IMR-90 (cell line): ENCODE measurements at regions not wholly inside any gene's neighbourhood (a gene's known extent, or its start where the extent isn't known, plus 50 kb on each side); places are given as distances from the start of the nearest gene placed in this dataset.
"Not testable (repeated sequence)": the region's sequence is repeated elsewhere in the genome, so short reads cannot be mapped to it uniquely, and the experiment has no call there.

Source experiments
- CEBPB ChIP-seq: IDR thresholded peaks from 2 replicates; pipeline ENCODE4 v1.6.1; 2012; ENCODE audit warnings: low read depth, low read length, improper control_type of control experiment
- CHD1 ChIP-seq: IDR thresholded peaks from 2 replicates; pipeline ENCODE4 v1.6.1; 2012; ENCODE audit warnings: low read depth, low read length, improper control_type of control experiment
- CTCF ChIP-seq: conservative IDR thresholded peaks from 2 replicates; pipeline ENCODE4 v1.5.1; 2012; ENCODE audit warnings: mild to moderate bottlenecking, low read depth, low read length, improper control_type of control experiment
- ELK1 ChIP-seq: fragments of 150-350 bp; IDR thresholded peaks from 2 replicates; pipeline ENCODE4 v1.6.1; 2016; ENCODE audit warnings: low read depth, mild to moderate bottlenecking, low read length, moderate library complexity, borderline replicate concordance
- FOS ChIP-seq: fragments of 150-350 bp; IDR thresholded peaks from 2 replicates; pipeline ENCODE4 v1.6.1; 2016; ENCODE audit warnings: low read depth, low read length
- MAZ ChIP-seq: IDR thresholded peaks from 2 replicates; pipeline ENCODE4 v1.6.1; 2012; ENCODE audit warnings: low read depth, mild to moderate bottlenecking, low read length, improper control_type of control experiment, moderate library complexity, borderline replicate concordance
- POLR2A ChIP-seq: IDR thresholded peaks from 2 replicates; pipeline ENCODE4 v1.6.1; 2012; ENCODE audit warnings: mild to moderate bottlenecking, low read depth, low read length
- RAD21 ChIP-seq: IDR thresholded peaks from 2 replicates; pipeline ENCODE4 v1.6.1; 2012; ENCODE audit warnings: low read length, improper control_type of control experiment
- RFX5 ChIP-seq: IDR thresholded peaks from 2 replicates; pipeline ENCODE4 v1.8.0; 2012; ENCODE audit warnings: low read depth, mild to moderate bottlenecking, low read length, moderate library complexity
- SMC3 ChIP-seq: fragments of 150-350 bp; IDR thresholded peaks from 2 replicates; pipeline ENCODE4 v1.6.1; 2016; ENCODE audit warnings: low read depth, mild to moderate bottlenecking, antibody characterized with exemption, low read length, moderate library complexity
- TF ChIP-seq, protein P1 (sequence below): fragments of 150-350 bp; IDR thresholded peaks from 2 replicates; pipeline ENCODE4 v1.6.1; 2017; ENCODE audit warnings: mild to moderate bottlenecking, antibody characterized with exemption, low read length, low read depth

GRCh38 chr17:62275290-62275689 is 105.1 kb upstream of the EFCAB3 start:
- TF ChIP-seq FOS, CTCF, RAD21, ELK1, POLR2A, SMC3, CHD1, CEBPB, RFX5, MAZ: not testable (repeated sequence)
- TF ChIP-seq, protein P1, sequence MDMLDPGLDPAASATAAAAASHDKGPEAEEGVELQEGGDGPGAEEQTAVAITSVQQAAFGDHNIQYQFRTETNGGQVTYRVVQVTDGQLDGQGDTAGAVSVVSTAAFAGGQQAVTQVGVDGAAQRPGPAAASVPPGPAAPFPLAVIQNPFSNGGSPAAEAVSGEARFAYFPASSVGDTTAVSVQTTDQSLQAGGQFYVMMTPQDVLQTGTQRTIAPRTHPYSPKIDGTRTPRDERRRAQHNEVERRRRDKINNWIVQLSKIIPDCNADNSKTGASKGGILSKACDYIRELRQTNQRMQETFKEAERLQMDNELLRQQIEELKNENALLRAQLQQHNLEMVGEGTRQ, result not testable (repeated sequence)
